C4-2B (cell line): ENCODE measurements at regions not wholly inside any gene's neighbourhood (a gene's known extent, or its start where the extent isn't known, plus 50 kb on each side); places are given as distances from the start of the nearest gene placed in this dataset.

Experiments used
- H3K27ac ChIP-seq: fragments of 450-650 bp; 2 replicates; pipeline ENCODE4 v1.5.1; 2017
- CTCF ChIP-seq: fragments of 450-650 bp; conservative IDR thresholded peaks from 2 replicates; pipeline ENCODE4 v1.5.1; 2017; ENCODE audit warnings: mild to moderate bottlenecking
- ZFX ChIP-seq: fragments of 450-650 bp; IDR thresholded peaks from 2 replicates; pipeline ENCODE4 v1.6.1; 2017

DNA sequence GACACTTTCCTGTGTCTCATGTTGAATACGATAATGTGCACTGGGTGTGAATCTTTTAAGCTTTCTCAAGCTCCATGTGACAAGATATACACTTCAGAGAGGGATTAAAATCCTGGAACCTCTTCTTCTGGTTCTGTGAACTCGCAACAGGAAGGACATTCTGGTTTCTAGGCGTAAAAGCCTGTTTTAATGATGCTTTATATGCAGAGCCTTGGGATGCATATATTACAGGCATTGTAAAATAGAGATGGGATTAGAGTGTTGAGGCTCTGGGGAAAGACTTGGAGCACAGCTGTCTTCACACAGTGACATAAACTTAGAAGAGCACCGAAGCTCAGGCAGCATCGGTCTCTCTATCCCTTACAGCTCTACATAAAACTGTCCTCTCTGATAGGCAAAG lies 107.7 kb upstream of the SV2C start:
- TF ChIP-seq ZFX, result no peak
- no peak for TF ChIP-seq CTCF
- no peak overlapping the region for H3K27ac ChIP-seq

DNA sequence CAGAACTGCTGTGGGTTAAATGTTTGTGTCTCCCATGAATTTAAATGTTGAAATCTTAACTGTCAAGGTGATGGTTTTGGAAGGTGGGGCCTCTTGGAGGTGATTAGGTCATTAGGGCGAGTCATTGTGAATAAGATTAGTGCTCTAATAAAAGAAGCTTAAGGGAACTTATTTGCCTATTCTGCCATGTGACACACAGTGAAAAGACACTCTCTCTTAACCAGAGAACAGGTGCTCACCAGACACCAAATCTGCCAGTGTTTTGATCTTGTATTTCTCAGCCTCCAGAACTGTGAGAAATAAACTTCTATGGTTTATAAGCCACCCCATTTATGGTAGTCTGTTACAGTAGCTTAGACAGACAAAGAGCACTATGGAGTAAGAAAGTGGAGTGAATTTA lies 117.9 kb upstream of the SV2C start:
- TF ChIP-seq CTCF, result no peak
- TF ChIP-seq ZFX, result no peak
- no peak overlapping the region for H3K27ac ChIP-seq

DNA sequence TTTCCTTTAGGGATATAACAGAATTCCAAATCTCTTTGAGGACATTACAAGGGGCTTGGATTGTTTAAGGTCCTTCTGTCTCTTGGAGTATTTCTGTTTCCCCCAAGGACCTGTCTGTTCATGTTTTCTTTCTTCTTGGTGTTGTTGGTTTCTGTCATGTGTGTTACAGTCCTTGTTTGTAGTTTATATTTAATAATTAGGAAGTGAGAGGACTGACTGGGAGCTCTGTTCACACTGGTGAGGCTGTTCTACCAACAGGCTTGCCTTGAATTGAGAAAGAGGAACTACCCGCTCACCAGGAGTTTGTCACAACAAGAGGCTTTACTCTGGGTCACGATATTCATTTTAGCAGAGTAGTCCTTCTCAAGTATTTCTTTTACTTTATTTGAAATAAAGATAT lies 119.2 kb upstream of the SV2C start:
- TF ChIP-seq ZFX (no peak), CTCF (no peak)

DNA sequence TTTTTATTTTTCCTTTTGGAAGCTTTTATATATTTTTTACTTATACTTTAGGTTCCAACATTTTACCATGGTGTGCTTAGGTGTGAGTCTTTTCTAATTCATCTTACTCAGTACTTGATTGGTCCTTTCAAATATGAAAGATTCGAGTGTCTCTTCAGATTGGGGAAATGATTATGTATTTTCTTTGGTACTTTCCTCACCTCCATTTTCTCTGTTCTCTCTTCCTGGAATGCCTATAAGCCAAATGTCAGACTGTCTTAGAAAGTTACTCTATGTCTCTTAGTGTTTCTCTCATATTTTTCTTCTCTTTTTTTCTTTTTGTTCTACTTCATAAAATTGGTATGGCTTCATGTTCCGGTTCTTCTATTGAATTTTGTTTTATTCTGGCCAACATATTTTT lies 119.6 kb upstream of the SV2C start:
- H3K27ac ChIP-seq, result no peak overlapping the region
- TF ChIP-seq ZFX, result no peak
- TF ChIP-seq CTCF, result no peak

More for the DNA sequence above, 119.2 kb upstream of the SV2C start:
- H3K27ac ChIP-seq, result no peak overlapping the region

- H3K27ac ChIP-seq, result no peak overlapping the region
- no peak for TF ChIP-seq ZFX
- no peak for TF ChIP-seq CTCF
Measured at GRCh38 chr5:75961818-75962217, 121.4 kb upstream of the SV2C start.

DNA sequence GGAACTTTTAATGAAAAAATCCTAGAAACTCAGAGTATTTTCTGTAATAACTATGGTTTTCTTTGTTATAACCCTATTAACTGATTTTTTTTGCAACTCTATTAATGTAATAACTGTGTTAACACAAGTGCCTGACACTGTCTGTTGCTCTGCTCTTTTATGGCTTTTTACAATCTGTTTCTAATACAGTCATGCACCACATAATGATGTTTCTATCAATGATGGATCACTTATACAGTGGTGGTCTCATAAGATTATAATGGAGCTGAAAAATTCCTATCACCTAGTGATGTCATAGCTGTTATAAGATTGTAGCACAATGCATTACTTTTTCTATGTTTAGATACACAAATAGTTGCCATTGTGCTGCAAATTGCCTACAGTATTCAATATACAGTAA lies 123.1 kb upstream of the SV2C start:
- TF ChIP-seq CTCF (no peak), ZFX (no peak)
- no peak overlapping the region for H3K27ac ChIP-seq

- TF ChIP-seq ZFX (no peak), CTCF (no peak)
Measured at GRCh38 chr5:75952963-75953362, 130.2 kb upstream of the SV2C start.

More at GRCh38 chr5:75952963-75953362, 130.2 kb upstream of the SV2C start:
- H3K27ac ChIP-seq, result no peak overlapping the region
